Testis (tissue), 2 donors: ENCODE measurements at regions not wholly inside any gene's neighbourhood (a gene's known extent, or its start where the extent isn't known, plus 50 kb on each side); places are given as distances from the start of the nearest gene placed in this dataset.

Experiments
- CTCF ChIP-seq, 3 experiments: fragments of 450-650 bp in 2 of 3; fragments of 200-600 bp in 1 of 3; sonication (generic) in 1 of 3; IDR thresholded peaks; one replicate each; pipeline ENCODE4 v1.5.1; 2016 to 2019; ENCODE audit warnings: antibody characterized with exemption in 3 of 3, mild to moderate bottlenecking in 2 of 3, moderate library complexity in 1 of 3
- POLR2A ChIP-seq: fragments of 450-650 bp; IDR thresholded peaks from one replicate; pipeline ENCODE4 v1.6.1; 2017; ENCODE audit warnings: antibody characterized with exemption, mild to moderate bottlenecking, moderate library complexity

GRCh38 chr4:126697748-126698147 is 935.0 kb upstream of the INTU start:
- no peak for TF ChIP-seq CTCF (IDR thresholded peaks at IDR 0.05)
- no peak for TF ChIP-seq POLR2A
